Suprapubic skin (tissue), 4 donors: ENCODE measurements at regions not wholly inside any gene's neighbourhood (a gene's known extent, or its start where the extent isn't known, plus 50 kb on each side); places are given as distances from the start of the nearest gene placed in this dataset.

ENCODE experiments used
- CTCF ChIP-seq, 2 donors: fragments of 200-600 bp in 1 of 2; fragments of 450-650 bp in 1 of 2; sonication (generic) in 1 of 2; IDR thresholded peaks; one replicate each; pipeline ENCODE4 v1.5.1; 2016 to 2019; ENCODE audit warnings: antibody characterized with exemption in 2 of 2, mild to moderate bottlenecking in 1 of 2, moderate library complexity in 1 of 2
- EP300 ChIP-seq: sonication (generic); formaldehyde crosslinking; IDR thresholded peaks from one replicate; pipeline ENCODE4 v1.6.1; 2017; ENCODE audit warnings: antibody characterized with exemption
- POLR2A ChIP-seq, 2 donors: fragments of 450-650 bp; IDR thresholded peaks; one replicate each; pipeline ENCODE4 v1.6.1; 2017; ENCODE audit warnings: antibody characterized with exemption in 2 of 2, mild to moderate bottlenecking in 2 of 2, moderate library complexity in 2 of 2
- POLR2AphosphoS5 ChIP-seq, 3 donors: sonication (generic); formaldehyde crosslinking; IDR thresholded peaks; one replicate each; pipeline ENCODE4 v1.6.1; 2017; ENCODE audit warnings: antibody characterized with exemption in 3 of 3

DNA sequence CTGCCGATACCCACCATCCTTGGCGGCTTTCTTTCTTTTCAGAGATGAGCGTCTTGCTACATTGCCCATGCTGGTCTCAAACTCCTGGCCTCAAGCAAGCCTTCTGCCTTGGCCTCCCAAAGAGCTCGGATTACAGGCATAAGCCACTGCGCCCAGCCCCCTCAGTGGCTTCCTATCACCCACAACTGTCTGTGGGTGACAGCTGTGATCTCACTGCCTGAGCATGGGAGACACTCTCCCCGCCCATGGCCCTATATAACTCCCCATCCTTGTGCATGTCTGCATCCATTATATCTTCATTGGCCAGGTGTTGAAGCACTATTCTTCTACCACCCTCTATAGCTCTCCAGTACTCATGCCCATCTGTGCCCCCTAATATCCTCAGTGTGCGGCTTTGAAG is 76.2 kb downstream of the PTPRS start:
- TF ChIP-seq POLR2AphosphoS5 (IDR thresholded peaks at IDR 0.05) (no peak), POLR2A (IDR thresholded peaks at IDR 0.05) (no peak), CTCF (IDR thresholded peaks at IDR 0.05) (no peak), EP300 (no peak)
